Keratinocyte (primary cell): ENCODE measurements at regions not wholly inside any gene's neighbourhood (a gene's known extent, or its start where the extent isn't known, plus 50 kb on each side); places are given as distances from the start of the nearest gene placed in this dataset.

ENCODE experiments used
- CTCF ChIP-seq, 3 experiments: IDR thresholded peaks in 1 of 3; conservative IDR thresholded peaks in 1 of 3; optimal IDR thresholded peaks in 1 of 3; 2 replicates in 2 of 3; 3 replicates in 1 of 3; pipeline versions ENCODE3 to v1.5.1; 2011; ENCODE audit warnings: low read length in 3 of 3, mild to moderate bottlenecking in 3 of 3, moderate library complexity in 2 of 3, control low read depth in 1 of 3, inconsistent platforms in 1 of 3; ENCODE audit not compliant: insufficient read depth in 2 of 3; ENCODE audit errors: extremely low read depth in 1 of 3
- EZH2 ChIP-seq: IDR thresholded peaks from one replicate; pipeline ENCODE4 v1.6.1; 2012; ENCODE audit warnings: inconsistent platforms, mild to moderate bottlenecking, low read length, moderate library complexity

GRCh38 chr11:105456950-105457349 is 152.9 kb upstream of the GRIA4 start:
- no peak for TF ChIP-seq CTCF (optimal IDR thresholded peaks at IDR 0.05 in 1 of 3, IDR thresholded peaks at IDR 0.05 in 1 of 3, conservative IDR thresholded peaks at IDR 0.05 in 1 of 3; ENCODE audit: extremely low read depth in 1 of 3, insufficient read depth in 2 of 3, low read length in 3 of 3)
- no peak for TF ChIP-seq EZH2
